SK-MEL-5 (cell line): ENCODE measurements at regions not wholly inside any gene's neighbourhood (a gene's known extent, or its start where the extent isn't known, plus 50 kb on each side); places are given as distances from the start of the nearest gene placed in this dataset.

ENCODE experiments used
- small RNA-seq, 2 experiments: library from RNA; depleted of rRNA; stranded (forward); fragments of <200 nt; gene quantifications; one replicate each; pipeline ENCODE3, GENCODE V24; 2014

Small RNA genes in the stretch of these regions (small RNA-seq; reads per million reads assigned to genes)
- gene AC087897.1 = 0 reads per million in 2 experiments
